Fibroblast of peridontal ligament (primary cell): ENCODE measurements at regions not wholly inside any gene's neighbourhood (a gene's known extent, or its start where the extent isn't known, plus 50 kb on each side); places are given as distances from the start of the nearest gene placed in this dataset.
A peak's percentile ranks its signal among the peaks of the same experiment; 100 is the strongest.

Experiments used
- DNase-seq: peaks from one replicate; pipeline ENCODE4 v3.0.0-alpha.2; 2010; ENCODE audit errors: extremely low read depth

- no peak for DNase-seq
Observed at GRCh38 chr11:69413015-69413801, 68.3 kb upstream of the LINC01488 start.

- DNase-seq = no peak
Observed at GRCh38 chr11:69413993-69414392, 67.5 kb upstream of the LINC01488 start.

- DNase-seq = no peak
Observed at GRCh38 chr11:69414773-69415187, 66.7 kb upstream of the LINC01488 start.

- DNase-seq = no peak
Observed at GRCh38 chr11:69415411-69416142, 65.9 kb upstream of the LINC01488 start.

GRCh38 chr11:69416143-69416515 lies 65.3 kb upstream of the LINC01488 start:
- no peak for DNase-seq

- peak; percentile 14 for DNase-seq
Observed at GRCh38 chr11:69416762-69417698, 64.4 kb upstream of the LINC01488 start.

- no peak for DNase-seq
Observed at GRCh38 chr11:69417699-69418085, 63.8 kb upstream of the LINC01488 start.

GRCh38 chr11:69418576-69419296 lies 62.7 kb upstream of the LINC01488 start:
- no peak for DNase-seq

- peak; percentile 15 for DNase-seq
Observed at GRCh38 chr11:69419662-69420395, 61.6 kb upstream of the LINC01488 start.

- DNase-seq = no peak
Observed at GRCh38 chr11:69422645-69423044, 58.8 kb upstream of the LINC01488 start.

GRCh38 chr11:69423181-69423580 lies 58.3 kb upstream of the LINC01488 start:
- DNase-seq = no peak

- no peak for DNase-seq
Observed at GRCh38 chr11:69423611-69424385, 57.7 kb upstream of the LINC01488 start.

- no peak for DNase-seq
Observed at GRCh38 chr11:69424748-69425147, 56.7 kb upstream of the LINC01488 start.

- DNase-seq = no peak
Observed at GRCh38 chr11:69425444-69425843, 56.0 kb upstream of the LINC01488 start.

- DNase-seq = no peak
Observed at GRCh38 chr11:69425895-69426544, 55.4 kb upstream of the LINC01488 start.

GRCh38 chr11:69427337-69427736 lies 54.1 kb upstream of the LINC01488 start:
- no peak for DNase-seq

GRCh38 chr11:69427906-69428880 lies 53.3 kb upstream of the LINC01488 start:
- DNase-seq = no peak
